Spleen (tissue), 11 donors: ENCODE measurements at regions not wholly inside any gene's neighbourhood (a gene's known extent, or its start where the extent isn't known, plus 50 kb on each side); places are given as distances from the start of the nearest gene placed in this dataset.

Experiments
- DNase-seq: peaks from one replicate; pipeline ENCODE4 v3.0.0-alpha.2; 2020
- H3K27ac ChIP-seq, 8 donors: fragments of 200-600 bp; sonication (generic) in 7 of 8; 1 replicate in 4 of 8; 2 replicates in 4 of 8; pipeline versions ENCODE4 v1.5.0 to v1.8.0; 2016 to 2021; ENCODE audit warnings: inconsistent platforms in 4 of 8, mild to moderate bottlenecking in 4 of 8, moderate library complexity in 1 of 8
- H3K27me3 ChIP-seq, 7 donors: fragments of 200-600 bp; sonication (generic) in 6 of 7; replicated peaks in 1 of 7; 1 replicate in 4 of 7; 2 replicates in 3 of 7; pipeline versions ENCODE4 v1.5.0 to v1.8.0; 2016 to 2021; ENCODE audit warnings: inconsistent platforms in 3 of 7, mild to moderate bottlenecking in 1 of 7
- H3K36me3 ChIP-seq, 6 donors: fragments of 200-600 bp; sonication (generic) in 5 of 6; 1 replicate in 4 of 6; 2 replicates in 2 of 6; pipeline versions ENCODE4 v1.5.0 to v1.8.0; 2016 to 2021; ENCODE audit warnings: inconsistent platforms in 2 of 6
- H3K4me1 ChIP-seq, 6 donors: fragments of 200-600 bp; sonication (generic) in 5 of 6; 1 replicate in 3 of 6; 2 replicates in 3 of 6; pipeline versions ENCODE4 v1.5.0 to v1.8.0; 2016 to 2021; ENCODE audit warnings: inconsistent platforms in 3 of 6
- H3K4me3 ChIP-seq, 8 donors: fragments of 200-600 bp; sonication (generic) in 7 of 8; 1 replicate in 4 of 8; 2 replicates in 4 of 8; pipeline versions ENCODE4 v1.5.0 to v1.8.0; 2016 to 2021; ENCODE audit warnings: inconsistent platforms in 4 of 8, mild to moderate bottlenecking in 4 of 8, moderate library complexity in 2 of 8
- H3K9me3 ChIP-seq, 8 donors: fragments of 200-600 bp; sonication (generic) in 7 of 8; 1 replicate in 4 of 8; 2 replicates in 4 of 8; pipeline versions ENCODE4 v1.5.0 to v1.8.0; 2016 to 2021; ENCODE audit warnings: inconsistent platforms in 4 of 8
- POLR2A ChIP-seq, 3 donors: fragments of 450-650 bp; IDR thresholded peaks; one replicate each; pipeline ENCODE4 v1.5.1; 2017; ENCODE audit warnings: antibody characterized with exemption in 3 of 3, mild to moderate bottlenecking in 1 of 3
- POLR2AphosphoS5 ChIP-seq, 3 donors: sonication (generic); formaldehyde crosslinking; IDR thresholded peaks; one replicate each; pipeline ENCODE4 v1.5.1; 2017; ENCODE audit warnings: antibody characterized with exemption in 3 of 3
- WGBS, 5 donors: extraction: QIAGEN DNeasy Blood & Tissue Kit in 3 of 5; methylation state at CpG; one replicate each; pipeline versions ENCODE4 v1.1.5 to v1.1.7; 2013 to 2018; 5-methylcytosine and 5-hydroxymethylcytosine counted together
- intact Hi-C: fragments of 100-400 bp; cut with DNase I; formaldehyde crosslinking; loops from one replicate; pipeline ENCODE4 v1.15.0; 2023; ENCODE audit warnings: low total_unique reads
- TF ChIP-seq, protein P1 (sequence below), 11 experiments: fragments of 200-600 bp in 7 of 11; fragments of 450-650 bp in 4 of 11; sonication (generic) in 4 of 11; IDR thresholded peaks in 8 of 11; conservative IDR thresholded peaks in 3 of 11; 1 replicate in 7 of 11; 2 replicates in 4 of 11; pipeline versions ENCODE4 v1.4.0 to v1.8.0; 2016 to 2021; ENCODE audit warnings: antibody characterized with exemption in 11 of 11, inconsistent platforms in 4 of 11, mild to moderate bottlenecking in 1 of 11
- donor health status: healthy with polysubstance abuse.
- donor health status: DM: no; HTN: no; CAD: no; lungs with moderate emphysema.
- donor health status: DM: no; HTN: no; CAD: no.
- donor health status: Bipolar disorder and iron deficiency.
- donor health status: healthy.
- donor health status: DM: no; HTN: no; CAD: no.
- donor health status: DM: yes; HTN: yes; CAD: no.

DNA sequence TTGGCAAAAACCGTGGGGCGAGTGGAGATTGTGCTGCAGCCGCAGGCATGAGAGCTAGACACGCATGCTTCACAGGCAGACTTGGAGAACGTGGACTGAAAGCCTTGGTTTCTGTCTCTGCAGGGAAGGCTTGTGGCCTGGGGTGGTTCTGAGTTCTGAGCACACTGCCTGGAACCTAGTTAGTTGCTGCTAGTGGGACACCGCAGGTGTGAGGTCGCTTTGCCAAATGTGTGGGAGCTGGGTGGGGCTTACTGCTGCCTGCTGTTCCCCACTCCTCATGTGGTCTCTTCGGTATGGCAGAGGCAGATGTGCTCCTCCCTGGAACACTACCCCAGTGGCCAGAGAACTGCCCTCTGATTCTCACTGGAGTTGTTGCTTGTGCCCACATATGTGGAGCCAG is 484.0 kb downstream of the MMUT start:
- H3K4me1 ChIP-seq = no peaks in the 10 kb centered on the region
- peak; percentile 43 for DNase-seq
- no peaks in the 10 kb centered on the region for H3K27me3 ChIP-seq
- 81 to 91% (median 83%) methylated on average over 6 to 8 of the region's 8 CpGs for WGBS, 5 donors
- TF ChIP-seq POLR2AphosphoS5 (IDR thresholded peaks at IDR 0.05) (no peak), POLR2A (IDR thresholded peaks at IDR 0.05) (no peak)
- TF ChIP-seq, protein P1, sequence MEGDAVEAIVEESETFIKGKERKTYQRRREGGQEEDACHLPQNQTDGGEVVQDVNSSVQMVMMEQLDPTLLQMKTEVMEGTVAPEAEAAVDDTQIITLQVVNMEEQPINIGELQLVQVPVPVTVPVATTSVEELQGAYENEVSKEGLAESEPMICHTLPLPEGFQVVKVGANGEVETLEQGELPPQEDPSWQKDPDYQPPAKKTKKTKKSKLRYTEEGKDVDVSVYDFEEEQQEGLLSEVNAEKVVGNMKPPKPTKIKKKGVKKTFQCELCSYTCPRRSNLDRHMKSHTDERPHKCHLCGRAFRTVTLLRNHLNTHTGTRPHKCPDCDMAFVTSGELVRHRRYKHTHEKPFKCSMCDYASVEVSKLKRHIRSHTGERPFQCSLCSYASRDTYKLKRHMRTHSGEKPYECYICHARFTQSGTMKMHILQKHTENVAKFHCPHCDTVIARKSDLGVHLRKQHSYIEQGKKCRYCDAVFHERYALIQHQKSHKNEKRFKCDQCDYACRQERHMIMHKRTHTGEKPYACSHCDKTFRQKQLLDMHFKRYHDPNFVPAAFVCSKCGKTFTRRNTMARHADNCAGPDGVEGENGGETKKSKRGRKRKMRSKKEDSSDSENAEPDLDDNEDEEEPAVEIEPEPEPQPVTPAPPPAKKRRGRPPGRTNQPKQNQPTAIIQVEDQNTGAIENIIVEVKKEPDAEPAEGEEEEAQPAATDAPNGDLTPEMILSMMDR (IDR thresholded peaks at IDR 0.05 in 8 of 11, conservative IDR thresholded peaks at IDR 0.05 in 3 of 11) = no peak
- H3K4me3 ChIP-seq = no peak overlapping the region
- no peak overlapping the region for H3K27ac ChIP-seq
- H3K36me3 ChIP-seq = no peaks in the 10 kb centered on the region
- peaks cover 0 to 26% (median 9%) of the 10 kb centered on the region in 8 donors for H3K9me3 ChIP-seq
- intact Hi-C loops = no loop called here

DNA sequence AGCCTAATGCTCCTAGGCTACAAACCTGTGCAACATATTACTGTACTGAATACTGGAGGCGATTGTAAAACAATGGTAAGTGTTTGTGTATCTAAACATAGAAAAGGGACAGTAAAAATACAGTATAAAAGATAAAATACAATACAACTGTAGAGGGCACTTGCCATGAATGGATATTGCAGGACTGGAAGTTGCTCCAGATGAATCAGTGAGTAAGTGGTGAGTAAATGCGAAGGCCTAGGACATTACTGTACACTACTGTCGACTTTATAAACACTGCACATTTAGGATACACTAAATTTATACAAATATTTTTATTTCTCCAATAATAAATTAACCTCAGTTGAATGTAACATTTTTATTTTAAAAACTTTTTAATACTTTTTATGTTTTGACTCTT is 485.0 kb downstream of the MMUT start:
- Histone ChIP-seq H3K36me3 (no peaks in the 10 kb centered on the region), H3K27me3 (no peaks in the 10 kb centered on the region), H3K27ac (no peak overlapping the region), H3K4me1 (no peaks in the 10 kb centered on the region), H3K9me3 (peaks cover 0 to 16% (median 0%) of the 10 kb centered on the region in 8 donors), H3K4me3 (no peak overlapping the region)
- TF ChIP-seq POLR2AphosphoS5 (IDR thresholded peaks at IDR 0.05) (no peak), POLR2A (IDR thresholded peaks at IDR 0.05) (no peak)
- TF ChIP-seq, protein P1 (IDR thresholded peaks at IDR 0.05 in 8 of 11, conservative IDR thresholded peaks at IDR 0.05 in 3 of 11) = no peak
- intact Hi-C loops = no loop called here
- DNase-seq = no peak
- WGBS, 5 donors = 77 to 91% (median 87%) methylated on average over 3 of the region's 3 CpGs

GRCh38 chr6:48977573-48977972 is 485.5 kb downstream of the MMUT start:
- DNase-seq = no peak
- WGBS, 5 donors = 74 to 92% (median 82%) methylated on average over 1 of the region's 1 CpG
- Histone ChIP-seq H3K4me1 (no peaks in the 10 kb centered on the region), H3K4me3 (no peak overlapping the region), H3K36me3 (no peaks in the 10 kb centered on the region), H3K27me3 (no peaks in the 10 kb centered on the region), H3K27ac (no peak overlapping the region), H3K9me3 (peaks cover 0 to 13% (median 0%) of the 10 kb centered on the region in 8 donors)
- intact Hi-C loops = no loop called here
- TF ChIP-seq, protein P1 (IDR thresholded peaks at IDR 0.05 in 8 of 11, conservative IDR thresholded peaks at IDR 0.05 in 3 of 11) = no peak
- no peak for TF ChIP-seq POLR2AphosphoS5 (IDR thresholded peaks at IDR 0.05)
- TF ChIP-seq POLR2A (IDR thresholded peaks at IDR 0.05) = no peak

- Histone ChIP-seq H3K9me3 (peaks cover 0 to 5% (median 0%) of the 10 kb centered on the region in 8 donors), H3K36me3 (no peaks in the 10 kb centered on the region), H3K27ac (no peak overlapping the region), H3K4me1 (no peaks in the 10 kb centered on the region), H3K4me3 (no peak overlapping the region), H3K27me3 (no peaks in the 10 kb centered on the region)
- intact Hi-C loops = no loop called here
- DNase-seq = no peak
- TF ChIP-seq POLR2A (IDR thresholded peaks at IDR 0.05) = no peak
- TF ChIP-seq, protein P1 (IDR thresholded peaks at IDR 0.05 in 8 of 11, conservative IDR thresholded peaks at IDR 0.05 in 3 of 11) = no peak
- no peak for TF ChIP-seq POLR2AphosphoS5 (IDR thresholded peaks at IDR 0.05)
- WGBS, 5 donors = 72 to 89% (median 82%) methylated on average over 1 of the region's 1 CpG
Observed at GRCh38 chr6:48973491-48973890, 489.6 kb downstream of the MMUT start.
